Left lung (tissue), 4 donors: ENCODE measurements at regions not wholly inside any gene's neighbourhood (a gene's known extent, or its start where the extent isn't known, plus 50 kb on each side); places are given as distances from the start of the nearest gene placed in this dataset.

ENCODE experiments used
- ATAC-seq: fragments of 200-7000 bp; cut with Tn5 transposase; one replicate; pipeline ENCODE4 v1.9.1; 2020; ENCODE audit warnings: moderate library complexity
- DNase-seq, 4 donors: peaks; one replicate each; pipeline ENCODE4 v3.0.0-alpha.2; 2013 to 2020
- H3K27ac ChIP-seq, 2 donors: fragments of 200-600 bp; sonication (generic) in 1 of 2; one replicate each; pipeline versions ENCODE4 v1.5.0 to v1.8.0; 2020 to 2021
- H3K27me3 ChIP-seq, 2 donors: fragments of 200-600 bp; sonication (generic) in 1 of 2; one replicate each; pipeline versions ENCODE4 v1.5.0 to v1.8.0; 2020 to 2021
- H3K36me3 ChIP-seq, 2 donors: fragments of 200-600 bp; sonication (generic) in 1 of 2; one replicate each; pipeline versions ENCODE4 v1.5.0 to v1.8.0; 2020 to 2021
- H3K4me1 ChIP-seq, 2 donors: fragments of 200-600 bp; one replicate each; pipeline ENCODE4 v1.8.0; 2021
- H3K4me3 ChIP-seq, 2 donors: fragments of 200-600 bp; sonication (generic) in 1 of 2; one replicate each; pipeline versions ENCODE4 v1.5.0 to v1.8.0; 2020 to 2021; ENCODE audit warnings: mild to moderate bottlenecking in 1 of 2
- H3K9me3 ChIP-seq, 2 donors: fragments of 200-600 bp; sonication (generic) in 1 of 2; one replicate each; pipeline versions ENCODE4 v1.5.0 to v1.8.0; 2020 to 2021
- intact Hi-C, 2 donors: fragments of 100-400 bp; cut with DNase I; formaldehyde crosslinking; loops; one replicate each; pipeline versions ENCODE4 v1.11.2 to v1.14.2; 2022
- TF ChIP-seq, protein P1 (sequence below), 2 donors: fragments of 200-600 bp; sonication (generic) in 1 of 2; IDR thresholded peaks; one replicate each; pipeline versions ENCODE4 v1.5.0 to v1.8.0; 2021; ENCODE audit warnings: antibody characterized with exemption in 2 of 2
- donor health status: DM: no; HTN: yes; CAD: no.
- donor health status: DM: no; HTN: no; CAD: no.

DNA sequence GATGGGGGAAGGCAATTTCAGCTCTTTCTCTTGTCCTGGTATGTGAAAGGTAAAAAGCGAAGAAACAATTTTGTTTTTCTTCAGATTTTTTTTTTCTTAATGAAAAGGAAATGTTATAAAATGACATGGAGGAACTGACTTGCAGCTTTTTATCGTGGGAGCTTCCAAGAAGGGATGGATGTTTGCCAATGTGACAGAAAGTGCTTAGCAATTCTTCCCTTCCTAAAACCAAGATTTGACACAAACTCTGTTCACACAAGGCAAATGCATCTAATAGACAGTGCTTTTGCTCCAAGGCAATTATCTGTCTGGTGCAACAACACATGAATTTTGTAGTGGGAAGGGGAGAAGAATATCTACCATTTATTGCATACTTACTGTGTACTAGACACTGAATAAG lies 988.5 kb downstream of the CDH11 start:
- intact Hi-C loops: no loop called here
- no peak for ATAC-seq
- TF ChIP-seq, protein P1, sequence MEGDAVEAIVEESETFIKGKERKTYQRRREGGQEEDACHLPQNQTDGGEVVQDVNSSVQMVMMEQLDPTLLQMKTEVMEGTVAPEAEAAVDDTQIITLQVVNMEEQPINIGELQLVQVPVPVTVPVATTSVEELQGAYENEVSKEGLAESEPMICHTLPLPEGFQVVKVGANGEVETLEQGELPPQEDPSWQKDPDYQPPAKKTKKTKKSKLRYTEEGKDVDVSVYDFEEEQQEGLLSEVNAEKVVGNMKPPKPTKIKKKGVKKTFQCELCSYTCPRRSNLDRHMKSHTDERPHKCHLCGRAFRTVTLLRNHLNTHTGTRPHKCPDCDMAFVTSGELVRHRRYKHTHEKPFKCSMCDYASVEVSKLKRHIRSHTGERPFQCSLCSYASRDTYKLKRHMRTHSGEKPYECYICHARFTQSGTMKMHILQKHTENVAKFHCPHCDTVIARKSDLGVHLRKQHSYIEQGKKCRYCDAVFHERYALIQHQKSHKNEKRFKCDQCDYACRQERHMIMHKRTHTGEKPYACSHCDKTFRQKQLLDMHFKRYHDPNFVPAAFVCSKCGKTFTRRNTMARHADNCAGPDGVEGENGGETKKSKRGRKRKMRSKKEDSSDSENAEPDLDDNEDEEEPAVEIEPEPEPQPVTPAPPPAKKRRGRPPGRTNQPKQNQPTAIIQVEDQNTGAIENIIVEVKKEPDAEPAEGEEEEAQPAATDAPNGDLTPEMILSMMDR (IDR thresholded peaks at IDR 0.05): no peak
- no peaks in the 10 kb centered on the region for H3K9me3 ChIP-seq
- H3K27me3 ChIP-seq: no peaks in the 10 kb centered on the region
- no peaks in the 10 kb centered on the region for H3K4me1 ChIP-seq
- no peaks in the 10 kb centered on the region for H3K36me3 ChIP-seq
- no peak overlapping the region for H3K4me3 ChIP-seq
- no peak overlapping the region for H3K27ac ChIP-seq
- DNase-seq: peak in 2 of 4 donors; percentile 67 to 75

DNA sequence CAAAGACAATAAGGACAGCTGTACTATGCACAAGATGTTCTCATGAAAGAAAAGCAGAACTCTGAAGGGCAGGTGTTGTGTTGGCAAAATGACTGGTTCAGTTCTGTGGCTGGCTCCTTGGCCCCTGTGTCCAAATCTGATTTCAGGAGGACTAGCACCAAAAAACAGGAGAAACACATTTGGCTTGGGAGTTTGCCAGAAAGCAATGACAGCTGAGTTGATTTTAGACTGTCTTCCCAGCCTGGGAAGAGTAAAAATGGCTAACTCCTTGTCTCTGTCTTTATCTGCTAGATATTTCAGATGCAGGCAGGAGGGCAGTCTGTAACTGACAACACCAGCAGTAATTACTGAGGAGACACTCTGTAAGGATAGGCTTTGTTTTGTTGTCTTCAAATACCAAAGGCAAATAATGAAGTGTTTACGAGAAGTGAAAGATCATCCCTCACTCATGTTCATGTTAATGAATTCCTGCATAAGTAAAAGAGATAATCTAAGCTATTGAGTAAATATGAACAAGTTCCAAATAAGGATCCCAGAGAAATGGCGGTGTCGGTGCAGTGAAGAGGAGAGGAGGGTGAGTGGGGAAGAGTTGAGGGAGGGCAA lies 989.0 kb downstream of the CDH11 start:
- Histone ChIP-seq H3K4me1 (no peaks in the 10 kb centered on the region), H3K27me3 (no peaks in the 10 kb centered on the region), H3K4me3 (no peak overlapping the region), H3K36me3 (no peaks in the 10 kb centered on the region), H3K27ac (no peak overlapping the region), H3K9me3 (no peaks in the 10 kb centered on the region)
- DNase-seq (peak in 2 of 4 donors; percentile 64 to 78), ATAC-seq (no peak)
- intact Hi-C loops: no loop called here
- TF ChIP-seq, protein P1 (IDR thresholded peaks at IDR 0.05): no peak

DNA sequence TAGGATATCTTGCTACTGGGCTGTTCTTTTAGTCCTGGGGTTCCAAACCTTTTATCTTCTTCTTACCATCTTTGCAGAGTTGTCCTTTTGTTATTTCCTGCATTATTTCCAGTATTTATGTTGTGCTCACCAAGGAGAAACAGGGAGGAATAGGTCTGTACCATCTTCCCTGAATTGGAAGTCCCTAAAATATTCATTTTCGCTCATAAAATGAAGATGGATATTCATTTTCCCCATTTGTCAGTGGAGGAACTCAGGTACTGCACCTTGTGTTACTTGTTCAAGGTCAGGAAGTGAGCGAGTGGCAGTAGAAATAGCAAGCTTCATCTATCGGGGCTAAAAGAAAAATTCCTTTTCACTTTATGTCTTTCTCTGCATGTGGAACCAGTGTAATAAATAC lies 989.7 kb downstream of the CDH11 start:
- no peaks in the 10 kb centered on the region for H3K9me3 ChIP-seq
- no peaks in the 10 kb centered on the region for H3K4me1 ChIP-seq
- H3K36me3 ChIP-seq: no peaks in the 10 kb centered on the region
- no peaks in the 10 kb centered on the region for H3K27me3 ChIP-seq
- DNase-seq: no peak
- H3K4me3 ChIP-seq: no peak overlapping the region
- no peak for ATAC-seq
- TF ChIP-seq, protein P1 (IDR thresholded peaks at IDR 0.05): no peak
- intact Hi-C loops: no loop called here
- no peak overlapping the region for H3K27ac ChIP-seq

DNA sequence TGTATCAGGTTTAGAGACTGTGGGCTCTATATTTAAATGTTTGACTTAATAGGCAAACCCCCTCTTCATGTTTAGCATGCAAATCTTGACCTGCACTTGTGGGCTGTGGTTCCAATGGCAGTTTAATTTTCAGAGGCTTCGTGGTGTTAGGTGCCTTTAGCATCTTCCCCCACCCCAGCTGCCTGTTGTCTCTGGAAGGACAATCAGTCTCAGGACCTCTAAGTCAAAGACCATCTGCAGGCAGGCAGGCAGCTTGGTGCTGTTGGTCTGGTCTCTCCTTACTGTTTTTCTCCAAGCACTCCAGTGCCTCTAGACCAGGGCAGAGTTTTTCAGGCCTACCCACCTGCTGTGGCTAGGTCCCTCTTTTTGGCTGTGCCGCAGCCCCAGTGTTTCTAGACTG lies 990.4 kb downstream of the CDH11 start:
- Histone ChIP-seq H3K27ac (no peak overlapping the region), H3K27me3 (no peaks in the 10 kb centered on the region), H3K4me1 (no peaks in the 10 kb centered on the region), H3K4me3 (no peak overlapping the region), H3K9me3 (no peaks in the 10 kb centered on the region), H3K36me3 (no peaks in the 10 kb centered on the region)
- ATAC-seq: no peak
- DNase-seq: no peak
- intact Hi-C loops: no loop called here
- TF ChIP-seq, protein P1 (IDR thresholded peaks at IDR 0.05): no peak

DNA sequence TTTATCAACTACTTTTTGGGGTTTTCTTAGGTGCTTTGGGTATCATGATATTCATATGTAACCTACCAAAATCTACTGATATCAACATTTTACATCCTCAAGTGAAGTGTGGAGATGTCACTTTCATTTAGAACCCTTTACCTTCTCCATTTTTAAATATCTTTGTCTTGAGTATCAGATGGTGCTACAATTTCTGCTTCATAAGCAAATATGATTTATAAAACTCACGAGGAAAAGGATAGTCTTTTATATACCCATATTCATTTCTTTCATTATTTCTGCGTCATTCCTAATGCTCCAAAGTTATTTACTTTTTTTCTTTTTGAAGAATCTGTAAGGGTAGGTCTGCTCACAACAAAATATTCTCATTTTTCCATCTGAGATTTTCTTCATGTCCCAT lies 991.7 kb downstream of the CDH11 start:
- H3K9me3 ChIP-seq: no peaks in the 10 kb centered on the region
- H3K27ac ChIP-seq: no peak overlapping the region
- H3K4me3 ChIP-seq: no peak overlapping the region
- DNase-seq (no peak), ATAC-seq (no peak)
- intact Hi-C loops: no loop called here
- TF ChIP-seq, protein P1 (IDR thresholded peaks at IDR 0.05): no peak
- H3K4me1 ChIP-seq: no peaks in the 10 kb centered on the region
- no peaks in the 10 kb centered on the region for H3K36me3 ChIP-seq
- H3K27me3 ChIP-seq: no peaks in the 10 kb centered on the region
